Body of pancreas (tissue), 4 donors: ENCODE measurements at regions not wholly inside any gene's neighbourhood (a gene's known extent, or its start where the extent isn't known, plus 50 kb on each side); places are given as distances from the start of the nearest gene placed in this dataset.

Experiments used
- ATAC-seq: fragments of 150-250 bp; one replicate; pipeline ENCODE4 v1.9.1; 2016
- DNase-seq, 4 donors: peaks; one replicate each; pipeline ENCODE4 v3.0.0-alpha.2; 2019
- H3K27ac ChIP-seq, 4 donors: fragments of 200-600 bp; sonication (generic); 1 replicate in 3 of 4; 2 replicates in 1 of 4; pipeline versions ENCODE4 v1.5.1 to v1.6.1; 2016 to 2019; ENCODE audit warnings: mild to moderate bottlenecking in 1 of 4, mixed read lengths in 1 of 4, moderate library complexity in 1 of 4
- H3K27me3 ChIP-seq, 2 donors: fragments of 200-600 bp; sonication (generic); one replicate each; pipeline ENCODE4 v1.6.0; 2016; ENCODE audit warnings: mild to moderate bottlenecking in 1 of 2
- H3K36me3 ChIP-seq, 2 donors: fragments of 200-600 bp; sonication (generic); replicated peaks in 1 of 2; 2 replicates each; pipeline ENCODE4 v1.5.1; 2016; ENCODE audit warnings: low read depth in 2 of 2; ENCODE audit not compliant: insufficient read depth in 1 of 2
- H3K4me1 ChIP-seq: fragments of 200-600 bp; sonication (generic); one replicate; pipeline ENCODE4 v1.6.0; 2016
- H3K4me3 ChIP-seq, 2 donors: fragments of 200-600 bp; sonication (generic); 1 replicate in 1 of 2; 2 replicates in 1 of 2; pipeline ENCODE4 v1.5.1; 2016 to 2019
- H3K9me3 ChIP-seq, 3 donors: fragments of 200-600 bp; sonication (generic); 1 replicate in 2 of 3; 2 replicates in 1 of 3; pipeline ENCODE4 v1.5.1; 2016
- CTCF ChIP-seq, 7 experiments: fragments of 450-650 bp in 4 of 7; fragments of 200-600 bp in 3 of 7; sonication (generic) in 3 of 7; IDR thresholded peaks; one replicate each; pipeline ENCODE4 v1.5.1; 2016 to 2019; ENCODE audit warnings: antibody characterized with exemption in 7 of 7
- POLR2A ChIP-seq, 3 donors: fragments of 450-650 bp; IDR thresholded peaks; one replicate each; pipeline ENCODE4 v1.6.1; 2016; ENCODE audit warnings: antibody characterized with exemption in 3 of 3, mild to moderate bottlenecking in 2 of 3
- WGBS, 2 donors: methylation state at CpG; one replicate each; pipeline ENCODE4 v1.1.5; 2017; 5-methylcytosine and 5-hydroxymethylcytosine counted together
- intact Hi-C: fragments of 100-400 bp; cut with DNase I; formaldehyde crosslinking; loops from one replicate; pipeline ENCODE4 v1.15.1; 2023

GRCh38 chr16:77030600-77030999 is 160.4 kb upstream of the MON1B start:
- H3K36me3 ChIP-seq, result no peaks in the 10 kb centered on the region
- no peaks in the 10 kb centered on the region for H3K27me3 ChIP-seq
- no peaks in the 10 kb centered on the region for H3K9me3 ChIP-seq
- no peaks in the 10 kb centered on the region for H3K4me1 ChIP-seq
- intact Hi-C loops, result no loop called here
- ATAC-seq (no peak), DNase-seq (no peak)
- H3K4me3 ChIP-seq, result no peak overlapping the region
- H3K27ac ChIP-seq, result no peak overlapping the region
- 64 to 67% methylated on average over 1 of the region's 1 CpG for WGBS, 2 donors
- TF ChIP-seq POLR2A (IDR thresholded peaks at IDR 0.05) (no peak), CTCF (IDR thresholded peaks at IDR 0.05) (no peak)

GRCh38 chr16:77033516-77033915 is 157.5 kb upstream of the MON1B start:
- H3K36me3 ChIP-seq, result no peaks in the 10 kb centered on the region
- no peaks in the 10 kb centered on the region for H3K4me1 ChIP-seq
- DNase-seq, result no peak
- no peak overlapping the region for H3K4me3 ChIP-seq
- ATAC-seq, result no peak
- H3K27me3 ChIP-seq, result no peaks in the 10 kb centered on the region
- H3K9me3 ChIP-seq, result no peaks in the 10 kb centered on the region
- TF ChIP-seq POLR2A (IDR thresholded peaks at IDR 0.05) (no peak), CTCF (IDR thresholded peaks at IDR 0.05) (no peak)
- WGBS, 2 donors, result 75 to 85% methylated on average over 2 of the region's 2 CpGs
- H3K27ac ChIP-seq, result no peak overlapping the region
- intact Hi-C loops, result no loop called here

- no peaks in the 10 kb centered on the region for H3K9me3 ChIP-seq
- H3K36me3 ChIP-seq, result no peaks in the 10 kb centered on the region
- TF ChIP-seq POLR2A (IDR thresholded peaks at IDR 0.05) (no peak), CTCF (IDR thresholded peaks at IDR 0.05) (no peak)
- no peaks in the 10 kb centered on the region for H3K27me3 ChIP-seq
- H3K4me3 ChIP-seq, result no peak overlapping the region
- DNase-seq (no peak), ATAC-seq (no peak)
- no peak overlapping the region for H3K27ac ChIP-seq
- intact Hi-C loops, result no loop called here
- no peaks in the 10 kb centered on the region for H3K4me1 ChIP-seq
Observed at GRCh38 chr16:77035361-77035760, 155.6 kb upstream of the MON1B start.

- TF ChIP-seq POLR2A (IDR thresholded peaks at IDR 0.05) (no peak), CTCF (IDR thresholded peaks at IDR 0.05) (no peak)
- ATAC-seq (no peak), DNase-seq (no peak)
- H3K4me1 ChIP-seq, result no peaks in the 10 kb centered on the region
- WGBS, 2 donors, result 88% methylated on average over 2 of the region's 2 CpGs
- H3K4me3 ChIP-seq, result no peak overlapping the region
- no peaks in the 10 kb centered on the region for H3K9me3 ChIP-seq
- no peaks in the 10 kb centered on the region for H3K27me3 ChIP-seq
- no peaks in the 10 kb centered on the region for H3K36me3 ChIP-seq
- intact Hi-C loops, result no loop called here
- no peak overlapping the region for H3K27ac ChIP-seq
Observed at GRCh38 chr16:77037696-77038347, 153.2 kb upstream of the MON1B start.

- no peak for ATAC-seq
- Histone ChIP-seq H3K27me3 (no peaks in the 10 kb centered on the region), H3K27ac (no peak overlapping the region), H3K4me1 (no peaks in the 10 kb centered on the region), H3K9me3 (no peaks in the 10 kb centered on the region), H3K36me3 (no peaks in the 10 kb centered on the region), H3K4me3 (no peak overlapping the region)
- 74 to 77% methylated on average over 5 of the region's 5 CpGs for WGBS, 2 donors
- DNase-seq, result no peak
- intact Hi-C loops, result no loop called here
- no peak for TF ChIP-seq CTCF (IDR thresholded peaks at IDR 0.05)
- TF ChIP-seq POLR2A (IDR thresholded peaks at IDR 0.05), result no peak
Observed at GRCh38 chr16:77041468-77041867, 149.5 kb upstream of the MON1B start.
